D721Med (cell line): ENCODE measurements at regions not wholly inside any gene's neighbourhood (a gene's known extent, or its start where the extent isn't known, plus 50 kb on each side); places are given as distances from the start of the nearest gene placed in this dataset.
"Not testable (repeated sequence)": the region's sequence is repeated elsewhere in the genome, so short reads cannot be mapped to it uniquely, and the experiment has no call there.

Source experiments
- DNase-seq: peaks from one replicate; pipeline ENCODE4 v3.0.0; 2011; ENCODE audit warnings: low spot score; ENCODE audit not compliant: insufficient read length
- FAIRE-seq: peaks from 2 replicates; lab custom pipeline; 2011; peaks lifted over from hg19 to GRCh38; lab: Jason Lieb, UNC
- CTCF ChIP-seq: IDR thresholded peaks from 2 replicates; pipeline ENCODE4 v1.5.1; 2012; ENCODE audit warnings: mild to moderate bottlenecking, control low read depth; ENCODE audit not compliant: insufficient read depth; ENCODE audit errors: missing control alignments

GRCh38 chr4:45283352-45283751 is 557.0 kb upstream of the GNPDA2 start:
- TF ChIP-seq CTCF: no peak
- no peak for FAIRE-seq
- DNase-seq: no peak

GRCh38 chr4:45280121-45280520 is 553.8 kb upstream of the GNPDA2 start:
- DNase-seq (no peak), FAIRE-seq (no peak)
- TF ChIP-seq CTCF: no peak

- no peak for TF ChIP-seq CTCF
- FAIRE-seq (no peak), DNase-seq (no peak)
These were observed 549.5 kb upstream of the GNPDA2 start for GRCh38 chr4:45275862-45276261.

- not testable (repeated sequence) for DNase-seq, FAIRE-seq
These were observed 521.8 kb upstream of the GNPDA2 start for GRCh38 chr4:45248106-45248505.

GRCh38 chr4:45241976-45242375 is 515.6 kb upstream of the GNPDA2 start:
- no peak for TF ChIP-seq CTCF
- DNase-seq: no peak
- FAIRE-seq: no peak

- no peak for TF ChIP-seq CTCF
- DNase-seq: no peak
- no peak for FAIRE-seq
These were observed 502.9 kb upstream of the GNPDA2 start for GRCh38 chr4:45229206-45229605.

GRCh38 chr4:45215976-45216542 is 489.7 kb upstream of the GNPDA2 start:
- no peak for TF ChIP-seq CTCF
- FAIRE-seq: no peak

GRCh38 chr4:45208476-45208875 is 482.1 kb upstream of the GNPDA2 start:
- FAIRE-seq, DNase-seq: not testable (repeated sequence)

More at GRCh38 chr4:45215976-45216542, 489.7 kb upstream of the GNPDA2 start:
- DNase-seq: no peak

- DNase-seq, FAIRE-seq: not testable (repeated sequence)
These were observed 481.5 kb upstream of the GNPDA2 start for GRCh38 chr4:45207864-45208331.

GRCh38 chr4:45207241-45207863 is 481.0 kb upstream of the GNPDA2 start:
- not testable (repeated sequence) for FAIRE-seq, DNase-seq
